Neural cell (in vitro differentiated cells): ENCODE measurements at regions not wholly inside any gene's neighbourhood (a gene's known extent, or its start where the extent isn't known, plus 50 kb on each side); places are given as distances from the start of the nearest gene placed in this dataset.

Experiments used
- H2AFZ ChIP-seq: fragments of 200-600, 300-800 bp; sonication (generic), shearing (Covaris generic); 2 replicates; pipeline ENCODE4 v1.6.0; 2014; ENCODE audit warnings: low read depth, mild to moderate bottlenecking, antibody characterized with exemption, low read length, moderate library complexity
- H3F3A ChIP-seq: fragments of 200-600 bp; shearing (Covaris generic); 2 replicates; pipeline ENCODE4 v1.6.1; 2016; ENCODE audit warnings: mild to moderate bottlenecking, moderate library complexity, mixed read lengths, antibody characterized with exemption, low read length; ENCODE audit not compliant: insufficient read depth, poor library complexity, severe bottlenecking
- H3K27ac ChIP-seq: fragments of 200-600, 300-800 bp; sonication (generic), shearing (Covaris generic); 2 replicates; pipeline ENCODE4 v1.5.1; 2014; ENCODE audit warnings: mild to moderate bottlenecking, low read length, moderate library complexity
- H3K27me3 ChIP-seq: fragments of 300-800, 200-600 bp; sonication (generic), shearing (Covaris generic); 2 replicates; pipeline ENCODE4 v1.6.0; 2014; ENCODE audit warnings: mild to moderate bottlenecking, low read depth, low read length, moderate library complexity; ENCODE audit not compliant: insufficient read depth
- H3K36me3 ChIP-seq: fragments of 300-800, 200-600 bp; sonication (generic), shearing (Covaris generic); 2 replicates; pipeline ENCODE4 v1.5.1; 2014; ENCODE audit warnings: mild to moderate bottlenecking, antibody characterized with exemption, low read length, moderate library complexity; ENCODE audit not compliant: insufficient read depth
- H3K4me2 ChIP-seq: fragments of 300-800, 200-600 bp; sonication (generic), shearing (Covaris generic); 2 replicates; pipeline ENCODE4 v1.6.0; 2014; ENCODE audit warnings: mild to moderate bottlenecking, low read length
- H3K4me3 ChIP-seq: fragments of 300-800, 200-600 bp; sonication (generic), shearing (Covaris generic); 2 replicates; pipeline ENCODE4 v1.5.1; 2014; ENCODE audit warnings: mild to moderate bottlenecking, low read length, moderate library complexity
- H3K79me2 ChIP-seq: fragments of 200-600 bp; shearing (Covaris generic); replicated peaks from 2 replicates; pipeline ENCODE4 v1.6.0; 2014; ENCODE audit warnings: mild to moderate bottlenecking, low read length, moderate library complexity; ENCODE audit not compliant: insufficient read depth
- H3K9ac ChIP-seq: fragments of 300-800, 200-600 bp; sonication (generic), shearing (Covaris generic); 2 replicates; pipeline ENCODE4 v1.6.1; 2016; ENCODE audit warnings: mild to moderate bottlenecking, low read length, mixed read lengths
- H3K9me2 ChIP-seq: fragments of 200-600 bp; shearing (Covaris generic); 2 replicates; pipeline ENCODE4 v1.6.1; 2016; ENCODE audit warnings: mild to moderate bottlenecking, low read length, mixed read lengths; ENCODE audit not compliant: insufficient read depth
- H3K9me3 ChIP-seq: fragments of 200-600, 300-800 bp; sonication (generic), shearing (Covaris generic); 2 replicates; pipeline ENCODE4 v1.6.1; 2016; ENCODE audit warnings: mild to moderate bottlenecking, mixed run types, low read length, moderate library complexity, mixed read lengths
- H4K20me1 ChIP-seq: fragments of 200-600 bp; shearing (Covaris generic); 2 replicates; pipeline ENCODE4 v1.6.1; 2016; ENCODE audit warnings: mild to moderate bottlenecking, mixed run types; ENCODE audit not compliant: insufficient read depth
- EP300 ChIP-seq: fragments of 450-650 bp; conservative IDR thresholded peaks from 2 replicates; pipeline ENCODE4 v1.6.1; 2014; ENCODE audit warnings: antibody characterized with exemption, mild to moderate bottlenecking, moderate library complexity; ENCODE audit not compliant: poor library complexity, severe bottlenecking
- EZH2 ChIP-seq: fragments of 200-600, 300-800 bp; shearing (Covaris generic), sonication (generic); IDR thresholded peaks from 2 replicates; pipeline ENCODE4 v1.6.1; 2014; ENCODE audit warnings: antibody characterized with exemption, low read length, borderline replicate concordance, mild to moderate bottlenecking; ENCODE audit not compliant: insufficient read depth, poor library complexity, severe bottlenecking
- POLR2AphosphoS5 ChIP-seq: IDR thresholded peaks from 2 replicates; pipeline ENCODE4 v1.6.1; 2012
- RAD21 ChIP-seq: fragments of 450-650 bp; conservative IDR thresholded peaks from 2 replicates; pipeline ENCODE4 v1.6.1; 2014; ENCODE audit warnings: antibody characterized with exemption, mild to moderate bottlenecking, moderate library complexity
- REST ChIP-seq: IDR thresholded peaks from 2 replicates; pipeline ENCODE4 v1.6.1; 2012; ENCODE audit warnings: borderline replicate concordance
- SMC3 ChIP-seq: fragments of 450-650 bp; conservative IDR thresholded peaks from 2 replicates; pipeline ENCODE4 v1.6.1; 2014; ENCODE audit warnings: antibody characterized with exemption, mild to moderate bottlenecking, moderate library complexity; ENCODE audit not compliant: poor library complexity
- TAF1 ChIP-seq: IDR thresholded peaks from 2 replicates; pipeline ENCODE4 v1.6.1; 2012; ENCODE audit warnings: low read depth
- TF ChIP-seq, protein P1 (sequence below): fragments of 450-650 bp; IDR thresholded peaks from 2 replicates; pipeline ENCODE4 v1.5.1; 2014; ENCODE audit warnings: antibody characterized with exemption, mild to moderate bottlenecking, moderate library complexity; ENCODE audit not compliant: poor library complexity, severe bottlenecking

GRCh38 chr1:239979456-239979855, 112.2 kb upstream of the FMN2 start:
- Histone ChIP-seq H3K79me2 (no peaks in the 10 kb centered on the region), H2AFZ (no peak overlapping the region), H3K9me2 (no peaks in the 10 kb centered on the region), H3K9ac (no peak overlapping the region), H4K20me1 (no peaks in the 10 kb centered on the region), H3K4me2 (no peak overlapping the region), H3K4me3 (no peak overlapping the region), H3K27ac (no peak overlapping the region), H3K27me3 (no peaks in the 10 kb centered on the region), H3K36me3 (no peaks in the 10 kb centered on the region), H3K9me3 (no peaks in the 10 kb centered on the region), H3F3A (no peaks in the 10 kb centered on the region)
- TF ChIP-seq, protein P1, sequence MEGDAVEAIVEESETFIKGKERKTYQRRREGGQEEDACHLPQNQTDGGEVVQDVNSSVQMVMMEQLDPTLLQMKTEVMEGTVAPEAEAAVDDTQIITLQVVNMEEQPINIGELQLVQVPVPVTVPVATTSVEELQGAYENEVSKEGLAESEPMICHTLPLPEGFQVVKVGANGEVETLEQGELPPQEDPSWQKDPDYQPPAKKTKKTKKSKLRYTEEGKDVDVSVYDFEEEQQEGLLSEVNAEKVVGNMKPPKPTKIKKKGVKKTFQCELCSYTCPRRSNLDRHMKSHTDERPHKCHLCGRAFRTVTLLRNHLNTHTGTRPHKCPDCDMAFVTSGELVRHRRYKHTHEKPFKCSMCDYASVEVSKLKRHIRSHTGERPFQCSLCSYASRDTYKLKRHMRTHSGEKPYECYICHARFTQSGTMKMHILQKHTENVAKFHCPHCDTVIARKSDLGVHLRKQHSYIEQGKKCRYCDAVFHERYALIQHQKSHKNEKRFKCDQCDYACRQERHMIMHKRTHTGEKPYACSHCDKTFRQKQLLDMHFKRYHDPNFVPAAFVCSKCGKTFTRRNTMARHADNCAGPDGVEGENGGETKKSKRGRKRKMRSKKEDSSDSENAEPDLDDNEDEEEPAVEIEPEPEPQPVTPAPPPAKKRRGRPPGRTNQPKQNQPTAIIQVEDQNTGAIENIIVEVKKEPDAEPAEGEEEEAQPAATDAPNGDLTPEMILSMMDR, result no peak
- TF ChIP-seq REST, result no peak
- TF ChIP-seq RAD21, result no peak

- H3K9me2 ChIP-seq, result no peaks in the 10 kb centered on the region
- H3K9ac ChIP-seq, result no peak overlapping the region
- no peak overlapping the region for H3K4me3 ChIP-seq
- H3K27me3 ChIP-seq, result no peaks in the 10 kb centered on the region
- TF ChIP-seq POLR2AphosphoS5, result no peak
- TF ChIP-seq RAD21, result no peak
- no peak for TF ChIP-seq SMC3
- TF ChIP-seq, protein P1, result no peak
- H3K4me2 ChIP-seq, result no peak overlapping the region
- H3K27ac ChIP-seq, result no peak overlapping the region
- H3K9me3 ChIP-seq, result no peaks in the 10 kb centered on the region
- H3K36me3 ChIP-seq, result no peaks in the 10 kb centered on the region
- no peaks in the 10 kb centered on the region for H3F3A ChIP-seq
- no peaks in the 10 kb centered on the region for H4K20me1 ChIP-seq
- H2AFZ ChIP-seq, result no peak overlapping the region
- no peaks in the 10 kb centered on the region for H3K79me2 ChIP-seq
These were observed 108.9 kb upstream of the FMN2 start for GRCh38 chr1:239982762-239983161.

DNA sequence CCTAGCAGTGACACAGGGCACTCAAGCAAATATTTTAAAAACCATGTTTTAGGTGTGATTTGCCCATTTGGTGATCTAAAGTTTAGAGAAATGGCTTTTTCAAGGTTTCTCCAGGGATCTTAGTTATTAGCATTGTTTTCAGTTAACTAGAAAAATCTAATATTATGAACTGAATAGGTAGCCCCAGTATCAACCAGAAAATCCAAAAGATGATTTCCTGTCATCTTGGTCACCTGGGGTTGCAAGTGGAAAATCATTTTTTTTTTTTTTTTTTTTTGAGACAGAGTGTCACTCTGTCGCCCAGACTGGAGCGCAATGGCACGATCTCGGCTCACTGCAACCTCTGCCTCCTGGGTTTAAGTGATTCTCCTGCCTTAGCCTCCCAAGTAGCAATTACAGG, 106.6 kb upstream of the FMN2 start:
- H3K9me3 ChIP-seq, result no peaks in the 10 kb centered on the region
- H4K20me1 ChIP-seq, result no peaks in the 10 kb centered on the region
- H3K9me2 ChIP-seq, result no peaks in the 10 kb centered on the region
- H3K36me3 ChIP-seq, result no peaks in the 10 kb centered on the region
- H3K27ac ChIP-seq, result no peak overlapping the region
- H3K27me3 ChIP-seq, result no peaks in the 10 kb centered on the region
- no peak overlapping the region for H2AFZ ChIP-seq
- no peak overlapping the region for H3K9ac ChIP-seq
- H3K4me2 ChIP-seq, result no peak overlapping the region
- no peak overlapping the region for H3K4me3 ChIP-seq
- H3F3A ChIP-seq, result no peaks in the 10 kb centered on the region
- H3K79me2 ChIP-seq, result no peaks in the 10 kb centered on the region
- no peak for TF ChIP-seq EP300
- no peak for TF ChIP-seq POLR2AphosphoS5
- TF ChIP-seq EZH2, result no peak
- TF ChIP-seq REST, result no peak
- TF ChIP-seq RAD21, result no peak
- no peak for TF ChIP-seq TAF1
- no peak for TF ChIP-seq SMC3
- TF ChIP-seq, protein P1, result no peak
